ENCODE measurements at regions not wholly inside any gene's neighbourhood (a gene's known extent, or its start where the extent isn't known, plus 50 kb on each side); places are given as distances from the start of the nearest gene placed in this dataset.

DNA sequence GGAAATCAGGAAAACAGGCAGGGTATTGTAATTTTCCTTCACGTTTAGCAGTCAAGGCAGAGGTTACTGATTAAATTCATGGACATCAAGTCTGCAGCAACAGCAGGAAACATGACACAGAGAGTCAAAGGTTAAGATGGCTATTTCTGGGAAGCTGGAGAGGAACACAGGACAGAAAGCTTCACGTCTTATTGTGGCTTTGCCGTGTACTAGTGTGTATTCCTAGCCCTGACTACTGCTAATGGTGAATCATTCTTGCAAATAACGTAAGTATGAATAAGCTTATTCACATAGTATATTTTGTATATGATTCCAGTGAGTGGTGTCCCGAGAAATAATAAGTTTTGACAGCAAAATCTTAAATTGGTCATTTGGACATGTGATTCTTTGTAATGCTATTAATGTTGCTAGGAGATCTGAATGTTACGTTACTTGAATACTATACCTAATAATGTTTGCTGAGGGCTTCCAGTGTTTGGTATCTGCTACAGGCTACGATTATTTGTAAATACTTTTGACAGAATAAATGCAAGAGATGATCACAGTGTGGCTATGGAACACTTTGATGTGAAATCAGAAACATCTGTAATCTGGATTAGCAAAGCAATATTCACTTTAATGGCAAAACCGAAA is 77.4 kb downstream of the DISP1 start:
- TF ChIP-seq, protein P1, sequence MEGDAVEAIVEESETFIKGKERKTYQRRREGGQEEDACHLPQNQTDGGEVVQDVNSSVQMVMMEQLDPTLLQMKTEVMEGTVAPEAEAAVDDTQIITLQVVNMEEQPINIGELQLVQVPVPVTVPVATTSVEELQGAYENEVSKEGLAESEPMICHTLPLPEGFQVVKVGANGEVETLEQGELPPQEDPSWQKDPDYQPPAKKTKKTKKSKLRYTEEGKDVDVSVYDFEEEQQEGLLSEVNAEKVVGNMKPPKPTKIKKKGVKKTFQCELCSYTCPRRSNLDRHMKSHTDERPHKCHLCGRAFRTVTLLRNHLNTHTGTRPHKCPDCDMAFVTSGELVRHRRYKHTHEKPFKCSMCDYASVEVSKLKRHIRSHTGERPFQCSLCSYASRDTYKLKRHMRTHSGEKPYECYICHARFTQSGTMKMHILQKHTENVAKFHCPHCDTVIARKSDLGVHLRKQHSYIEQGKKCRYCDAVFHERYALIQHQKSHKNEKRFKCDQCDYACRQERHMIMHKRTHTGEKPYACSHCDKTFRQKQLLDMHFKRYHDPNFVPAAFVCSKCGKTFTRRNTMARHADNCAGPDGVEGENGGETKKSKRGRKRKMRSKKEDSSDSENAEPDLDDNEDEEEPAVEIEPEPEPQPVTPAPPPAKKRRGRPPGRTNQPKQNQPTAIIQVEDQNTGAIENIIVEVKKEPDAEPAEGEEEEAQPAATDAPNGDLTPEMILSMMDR (conservative IDR thresholded peaks at IDR 0.05): no peak
- TF ChIP-seq ZFX (IDR thresholded peaks at IDR 0.05): no peak
